SK-N-MC (cell line): ENCODE measurements at regions not wholly inside any gene's neighbourhood (a gene's known extent, or its start where the extent isn't known, plus 50 kb on each side); places are given as distances from the start of the nearest gene placed in this dataset.

Experiments used
- DNase-seq: peaks from one replicate; pipeline ENCODE4 v3.0.0-alpha.2; 2011; ENCODE audit warnings: low read depth, low spot score
- H3K27ac ChIP-seq: fragments of 200-600 bp; sonication (generic); 2 replicates; pipeline ENCODE4 v1.5.1; 2016; ENCODE audit warnings: mixed run types
- H3K36me3 ChIP-seq: fragments of 200-600 bp; sonication (generic); 2 replicates; pipeline ENCODE4 v1.6.1; 2017; ENCODE audit warnings: antibody characterized with exemption, low read length, mixed read lengths; ENCODE audit not compliant: insufficient read depth
- H3K4me3 ChIP-seq: fragments of 200-600 bp; sonication (generic); 2 replicates; pipeline ENCODE4 v1.5.1; 2016
- H3K9ac ChIP-seq: fragments of 200-600 bp; sonication (generic); 2 replicates; pipeline ENCODE4 v1.8.0; 2017; ENCODE audit warnings: mixed run types, mixed read lengths; ENCODE audit not compliant: insufficient read length
- H3K9me3 ChIP-seq: fragments of 200-600 bp; sonication (generic); 2 replicates; pipeline ENCODE4 v1.6.1; 2017; ENCODE audit warnings: low read depth, mild to moderate bottlenecking, antibody characterized with exemption, low read length, moderate library complexity, mixed read lengths
- EZH2 ChIP-seq: fragments of 200-600 bp; sonication (generic); IDR thresholded peaks from one replicate; pipeline ENCODE4 v1.6.1; 2017; ENCODE audit warnings: antibody characterized with exemption
- FOXP2 ChIP-seq: optimal IDR thresholded peaks from 2 replicates; pipeline ENCODE3; 2011; ENCODE audit warnings: mild to moderate bottlenecking, moderate library complexity; ENCODE audit not compliant: insufficient read depth; ENCODE audit errors: extremely low read length, control extremely low read depth
- POLR2AphosphoS5 ChIP-seq: IDR thresholded peaks from 2 replicates; pipeline ENCODE4 v1.6.1; 2012; ENCODE audit warnings: mild to moderate bottlenecking, low read depth, low read length, borderline replicate concordance

DNA sequence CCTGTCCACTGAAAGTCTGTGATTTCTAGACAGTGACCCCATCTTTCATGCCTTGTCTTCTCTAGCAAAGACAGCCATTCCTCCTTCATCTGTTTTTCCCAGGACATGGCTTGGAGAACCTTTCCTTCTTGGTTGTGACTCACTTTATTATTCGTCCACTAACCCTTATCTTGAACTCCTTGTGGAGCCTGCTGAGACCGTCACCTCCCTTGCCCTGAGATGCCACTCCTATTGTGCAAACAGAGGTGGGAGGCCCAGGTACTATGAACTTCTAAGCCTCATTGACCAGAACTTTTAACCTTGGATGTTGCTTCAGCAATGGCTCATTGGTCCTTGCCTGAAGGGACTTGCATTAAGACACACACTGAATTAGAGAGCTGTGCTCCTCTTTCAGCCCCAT, 117.5 kb downstream of the FOXD2 start:
- H3K36me3 ChIP-seq: no peaks in the 10 kb centered on the region
- TF ChIP-seq POLR2AphosphoS5: no peak
- TF ChIP-seq EZH2: no peak
- TF ChIP-seq FOXP2: no peak
- no peak for DNase-seq
- H3K4me3 ChIP-seq: no peak overlapping the region
- H3K27ac ChIP-seq: no peak overlapping the region
- H3K9ac ChIP-seq: no peak overlapping the region
- no peaks in the 10 kb centered on the region for H3K9me3 ChIP-seq

DNA sequence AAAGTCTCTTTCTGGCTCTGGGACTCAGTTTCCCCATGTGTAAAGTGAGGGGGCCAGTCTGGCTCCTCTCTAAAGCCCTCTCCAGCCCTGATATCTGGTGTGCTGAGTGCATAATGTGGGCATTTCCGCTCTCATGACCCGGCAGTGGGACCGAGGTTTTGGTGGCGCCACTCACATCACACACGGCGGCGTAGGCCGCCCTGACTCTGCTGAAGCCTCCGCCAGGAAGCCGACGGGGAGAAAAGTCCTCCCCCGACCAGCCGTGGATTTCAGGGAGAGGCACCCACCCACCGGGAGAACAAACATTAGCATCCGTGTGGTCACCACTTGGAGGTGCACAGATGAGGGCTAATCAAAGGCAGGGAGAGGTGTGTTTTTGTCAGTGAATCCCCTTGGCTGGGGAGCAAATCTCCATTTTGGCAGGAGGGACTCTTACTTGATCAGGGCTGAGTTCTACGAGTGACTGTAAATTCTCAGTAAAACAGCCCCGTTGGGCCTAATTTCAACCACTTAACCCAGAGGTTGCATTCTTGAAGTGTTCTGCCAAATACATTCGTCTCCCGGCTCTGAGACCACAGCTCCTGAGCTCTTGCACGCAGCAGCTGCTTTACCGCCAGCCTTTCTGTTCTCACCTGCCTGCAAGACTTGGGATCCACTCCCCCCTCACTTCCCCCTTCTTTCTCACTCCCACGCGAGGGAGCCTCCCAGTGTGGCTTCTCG, 118.2 kb downstream of the FOXD2 start:
- Histone ChIP-seq H3K4me3 (no peak overlapping the region), H3K9ac (no peak overlapping the region), H3K36me3 (no peaks in the 10 kb centered on the region), H3K27ac (no peak overlapping the region), H3K9me3 (no peaks in the 10 kb centered on the region)
- TF ChIP-seq POLR2AphosphoS5: no peak
- no peak for TF ChIP-seq EZH2
- TF ChIP-seq FOXP2: no peak
- DNase-seq: no peak

- H3K9ac ChIP-seq: no peak overlapping the region
- H3K4me3 ChIP-seq: no peak overlapping the region
- no peaks in the 10 kb centered on the region for H3K36me3 ChIP-seq
- no peak for DNase-seq
- TF ChIP-seq POLR2AphosphoS5: no peak
- TF ChIP-seq EZH2: no peak
- H3K27ac ChIP-seq: no peak overlapping the region
- no peaks in the 10 kb centered on the region for H3K9me3 ChIP-seq
Measured at GRCh38 chr1:47557066-47557465, 119.2 kb downstream of the FOXD2 start.

DNA sequence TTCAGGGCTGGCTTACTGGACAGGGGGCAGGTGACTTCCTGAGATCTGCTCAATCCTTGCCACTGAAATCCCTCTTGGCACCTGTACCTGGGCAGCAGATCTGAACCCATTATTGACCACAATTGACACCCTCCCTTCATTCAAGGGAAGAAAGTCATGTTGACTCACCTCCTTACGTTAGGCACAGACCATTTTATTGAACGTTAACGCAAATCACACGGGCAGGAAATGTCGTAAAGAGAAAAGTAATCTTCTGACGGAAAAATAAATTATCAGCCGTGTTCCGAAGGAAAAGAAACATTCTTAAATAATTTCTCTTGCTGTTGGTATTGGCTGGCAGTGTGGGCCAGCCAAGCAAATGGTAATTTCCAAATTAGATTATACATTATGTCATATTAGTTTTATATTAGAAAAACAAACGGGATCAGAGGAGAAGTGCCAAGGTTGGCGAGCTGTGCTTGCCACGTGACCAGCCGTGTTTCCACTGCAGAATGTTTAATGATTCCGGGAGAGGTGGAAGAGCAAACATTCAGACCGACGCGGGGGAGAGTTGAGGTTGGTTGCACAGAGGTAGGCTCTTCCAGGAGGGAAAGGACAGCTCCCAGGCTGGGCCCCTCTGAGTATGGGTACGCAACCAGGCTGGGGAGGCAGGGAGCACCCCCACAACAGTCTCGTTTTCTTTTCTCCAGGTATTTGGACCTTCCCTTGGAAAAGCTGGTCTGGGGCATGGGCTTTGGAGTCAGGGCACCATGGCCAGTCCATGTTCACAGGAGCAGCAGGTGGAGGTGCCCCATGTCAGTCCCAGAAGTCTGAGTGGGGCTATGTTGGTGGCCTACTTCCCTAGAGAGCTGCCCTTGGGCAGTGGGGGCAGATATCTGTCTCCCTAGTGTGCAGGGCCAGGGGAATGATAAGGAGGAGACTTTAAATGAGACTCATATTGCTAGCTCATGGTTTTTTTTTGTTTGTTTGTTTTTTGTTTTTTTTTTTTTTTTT, 121.1 kb downstream of the FOXD2 start:
- no peaks in the 10 kb centered on the region for H3K9me3 ChIP-seq
- H3K36me3 ChIP-seq: no peaks in the 10 kb centered on the region
- H3K9ac ChIP-seq: no peak overlapping the region
- TF ChIP-seq POLR2AphosphoS5 (no peak), EZH2 (no peak), FOXP2 (no peak)
- H3K4me3 ChIP-seq: peak overlapping the region; percentile 46
- no peak overlapping the region for H3K27ac ChIP-seq
- no peak for DNase-seq

DNA sequence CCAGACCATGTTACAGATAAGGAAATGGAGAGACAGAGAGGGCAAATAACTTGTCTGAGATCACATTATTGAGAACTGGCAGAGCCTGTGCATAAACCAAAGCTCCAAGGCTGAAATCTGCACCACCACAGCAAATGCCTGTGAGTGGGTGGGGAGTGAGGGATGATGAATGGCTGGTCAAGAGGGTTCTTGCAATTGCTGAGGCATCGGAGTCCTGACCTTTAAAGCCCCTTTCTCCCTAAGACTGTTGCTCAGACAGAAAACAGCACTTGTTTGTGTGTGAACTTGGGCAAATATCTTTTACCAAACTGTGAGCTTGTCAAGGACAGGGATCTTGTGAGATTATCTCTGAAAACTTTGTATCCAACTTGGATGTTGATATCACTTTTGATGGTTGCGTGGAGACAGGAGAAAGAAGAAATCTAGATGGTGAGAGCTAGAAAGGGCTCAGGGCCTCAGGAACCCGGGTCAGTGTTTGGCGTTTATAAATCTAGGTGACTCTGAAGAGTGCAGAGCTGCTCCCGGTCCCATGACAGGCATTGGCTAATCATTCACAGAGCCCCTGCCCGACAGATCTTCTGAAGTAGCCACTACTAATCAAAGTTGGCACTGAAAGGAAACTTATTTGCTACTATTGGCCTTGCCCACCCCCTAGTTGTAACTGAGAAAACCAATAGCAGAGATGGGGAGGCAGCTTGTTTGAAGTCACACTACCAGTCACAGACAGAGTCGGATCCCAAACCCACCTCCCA, 122.3 kb downstream of the FOXD2 start:
- no peak overlapping the region for H3K27ac ChIP-seq
- H3K36me3 ChIP-seq: no peaks in the 10 kb centered on the region
- no peaks in the 10 kb centered on the region for H3K9me3 ChIP-seq
- no peak for DNase-seq
- H3K9ac ChIP-seq: no peak overlapping the region
- TF ChIP-seq EZH2 (no peak), FOXP2 (no peak), POLR2AphosphoS5 (no peak)
- no peak overlapping the region for H3K4me3 ChIP-seq

GRCh38 chr1:47561523-47562007, 123.7 kb downstream of the FOXD2 start:
- no peaks in the 10 kb centered on the region for H3K36me3 ChIP-seq
- no peak overlapping the region for H3K4me3 ChIP-seq
- no peak for TF ChIP-seq EZH2
- no peak for TF ChIP-seq FOXP2
- no peak for TF ChIP-seq POLR2AphosphoS5
- no peak overlapping the region for H3K9ac ChIP-seq
- DNase-seq: no peak
- H3K27ac ChIP-seq: no peak overlapping the region
- no peaks in the 10 kb centered on the region for H3K9me3 ChIP-seq

GRCh38 chr1:47562147-47562546, 124.3 kb downstream of the FOXD2 start:
- Histone ChIP-seq H3K27ac (no peak overlapping the region), H3K9ac (no peak overlapping the region)
- TF ChIP-seq EZH2 (no peak), FOXP2 (no peak), POLR2AphosphoS5 (no peak)

DNA sequence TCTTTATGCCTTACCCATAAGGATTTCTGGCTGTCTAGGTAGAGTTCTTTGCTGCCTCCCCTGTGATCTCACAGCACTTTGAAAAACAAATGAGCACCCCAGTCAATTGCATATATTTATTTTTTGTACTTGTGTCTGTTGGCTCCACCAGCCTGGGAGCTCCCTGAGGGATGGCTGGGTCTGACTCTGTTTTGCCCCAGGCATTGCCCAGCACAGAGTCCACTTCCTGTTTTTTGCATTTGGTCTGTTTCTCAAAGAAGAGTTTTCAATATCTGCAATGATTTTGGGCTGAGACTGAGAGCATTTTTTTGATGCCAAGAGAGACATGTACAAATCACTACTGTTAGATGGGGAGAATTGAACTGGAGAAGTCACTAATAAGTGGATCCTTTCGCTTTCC, 125.0 kb downstream of the FOXD2 start:
- no peak for DNase-seq
- TF ChIP-seq FOXP2 (no peak), POLR2AphosphoS5 (no peak), EZH2 (no peak)
- Histone ChIP-seq H3K36me3 (no peaks in the 10 kb centered on the region), H3K9ac (no peak overlapping the region), H3K27ac (no peak overlapping the region), H3K4me3 (no peak overlapping the region), H3K9me3 (no peaks in the 10 kb centered on the region)

More at GRCh38 chr1:47562147-47562546, 124.3 kb downstream of the FOXD2 start:
- Histone ChIP-seq H3K4me3 (no peak overlapping the region), H3K36me3 (no peaks in the 10 kb centered on the region), H3K9me3 (no peaks in the 10 kb centered on the region)
- no peak for DNase-seq
